WI38 (cell line): ENCODE measurements at regions not wholly inside any gene's neighbourhood (a gene's known extent, or its start where the extent isn't known, plus 50 kb on each side); places are given as distances from the start of the nearest gene placed in this dataset.
"Not testable (repeated sequence)": the region's sequence is repeated elsewhere in the genome, so short reads cannot be mapped to it uniquely, and the experiment has no call there.

Source experiments
- H3K4me3 ChIP-seq: 2 replicates; pipeline ENCODE4 v1.5.1; 2011; ENCODE audit warnings: low read depth, mild to moderate bottlenecking, control low read depth, low read length
- CTCF ChIP-seq: IDR thresholded peaks from 2 replicates; pipeline ENCODE4 v1.5.1; 2012; ENCODE audit warnings: low read depth, mild to moderate bottlenecking, control low read depth, low read length

GRCh38 chr7:113606325-113606724 is 312.5 kb downstream of the PPP1R3A start:
- no peak overlapping the region for H3K4me3 ChIP-seq
- no peak for TF ChIP-seq CTCF

- H3K4me3 ChIP-seq: not testable (repeated sequence)
Measured at GRCh38 chr7:113600428-113600827, 318.4 kb downstream of the PPP1R3A start.

GRCh38 chr7:113593455-113593854 is 325.4 kb downstream of the PPP1R3A start:
- H3K4me3 ChIP-seq: not testable (repeated sequence)

- not testable (repeated sequence) for H3K4me3 ChIP-seq
Measured at GRCh38 chr7:113592924-113593323, 325.9 kb downstream of the PPP1R3A start.

- TF ChIP-seq CTCF: no peak
- no peak overlapping the region for H3K4me3 ChIP-seq
Measured at GRCh38 chr7:113582471-113582870, 336.3 kb downstream of the PPP1R3A start.

- not testable (repeated sequence) for H3K4me3 ChIP-seq
Measured at GRCh38 chr7:113563257-113563656, 355.6 kb downstream of the PPP1R3A start.

GRCh38 chr7:113562801-113563200 is 356.0 kb downstream of the PPP1R3A start:
- no peak overlapping the region for H3K4me3 ChIP-seq
- no peak for TF ChIP-seq CTCF

GRCh38 chr7:113562242-113562641 is 356.6 kb downstream of the PPP1R3A start:
- no peak for TF ChIP-seq CTCF
- H3K4me3 ChIP-seq: no peak overlapping the region

- TF ChIP-seq CTCF: no peak
- no peak overlapping the region for H3K4me3 ChIP-seq
Measured at GRCh38 chr7:113561446-113561845, 357.4 kb downstream of the PPP1R3A start.

- no peak overlapping the region for H3K4me3 ChIP-seq
- TF ChIP-seq CTCF: no peak
Measured at GRCh38 chr7:113550966-113551365, 367.8 kb downstream of the PPP1R3A start.
